CD14-positive monocyte (primary cell): ENCODE measurements at regions not wholly inside any gene's neighbourhood (a gene's known extent, or its start where the extent isn't known, plus 50 kb on each side); places are given as distances from the start of the nearest gene placed in this dataset.

Source experiments
- DNase-seq, 3 donors: peaks; one replicate each; pipeline ENCODE4 v3.0.0-alpha.2; 2011 to 2022
- H2AFZ ChIP-seq: 2 replicates; pipeline ENCODE4 v1.6.0; 2012; ENCODE audit warnings: mild to moderate bottlenecking, low read depth, low read length, inconsistent platforms; ENCODE audit not compliant: insufficient read depth, poor library complexity, severe bottlenecking
- H3K27ac ChIP-seq, 2 donors: 1 replicate in 1 of 2; 2 replicates in 1 of 2; pipeline ENCODE4 v1.5.1; 2012 to 2013; ENCODE audit warnings: low read length in 2 of 2, control low read depth in 1 of 2, inconsistent platforms in 1 of 2, low read depth in 1 of 2, mild to moderate bottlenecking in 1 of 2
- H3K27me3 ChIP-seq, 2 donors: one replicate each; pipeline versions ENCODE4 v1.6.0 to v1.6.1; 2011 to 2013; ENCODE audit warnings: low read length in 2 of 2; ENCODE audit not compliant: control insufficient read depth in 2 of 2, insufficient read depth in 2 of 2
- H3K36me3 ChIP-seq, 2 donors: replicated peaks in 1 of 2; 1 replicate in 1 of 2; 2 replicates in 1 of 2; pipeline versions ENCODE4 v1.5.1 to v1.6.1; 2012 to 2013; ENCODE audit warnings: low read length in 2 of 2, control low read depth in 1 of 2, inconsistent platforms in 1 of 2, mild to moderate bottlenecking in 1 of 2; ENCODE audit not compliant: insufficient read depth in 2 of 2, control insufficient read depth in 1 of 2
- H3K4me1 ChIP-seq, 2 donors: 1 replicate in 1 of 2; 2 replicates in 1 of 2; pipeline versions ENCODE4 v1.5.1 to v1.6.1; 2012 to 2013; ENCODE audit warnings: low read length in 2 of 2, control low read depth in 1 of 2, inconsistent platforms in 1 of 2, mild to moderate bottlenecking in 1 of 2, moderate library complexity in 1 of 2; ENCODE audit not compliant: insufficient read depth in 2 of 2, control insufficient read depth in 1 of 2
- H3K4me2 ChIP-seq: replicated peaks from 2 replicates; pipeline ENCODE3; 2012; ENCODE audit warnings: low read length, moderate library complexity, mild to moderate bottlenecking; ENCODE audit not compliant: poor library complexity, severe bottlenecking; ENCODE audit errors: extremely low read depth
- H3K4me3 ChIP-seq, 3 experiments: fragments of 200-600 bp in 1 of 3; sonication (generic) in 1 of 3; replicated peaks in 1 of 3; 1 replicate in 2 of 3; 2 replicates in 1 of 3; pipeline ENCODE4 v1.5.1; 2011 to 2013; ENCODE audit warnings: low read length in 3 of 3, mild to moderate bottlenecking in 3 of 3, control low read depth in 2 of 3, low read depth in 2 of 3, inconsistent platforms in 1 of 3, moderate library complexity in 1 of 3
- H3K79me2 ChIP-seq: 2 replicates; pipeline ENCODE4 v1.6.0; 2012; ENCODE audit warnings: mild to moderate bottlenecking, control low read depth, inconsistent platforms, low read length, moderate library complexity; ENCODE audit not compliant: insufficient read depth
- H3K9ac ChIP-seq: 2 replicates; pipeline ENCODE4 v1.6.0; 2017; ENCODE audit warnings: low read length, mild to moderate bottlenecking; ENCODE audit not compliant: insufficient read depth, poor library complexity, severe bottlenecking
- H3K9me3 ChIP-seq, 2 donors: replicated peaks in 1 of 2; 1 replicate in 1 of 2; 2 replicates in 1 of 2; pipeline versions ENCODE4 v1.5.1 to v1.6.1; 2012 to 2013; ENCODE audit warnings: low read length in 2 of 2, control low read depth in 1 of 2; ENCODE audit not compliant: control insufficient read depth in 1 of 2, insufficient read depth in 1 of 2
- H4K20me1 ChIP-seq: 2 replicates; pipeline ENCODE4 v1.6.0; 2012; ENCODE audit warnings: mild to moderate bottlenecking, low read length, control low read depth, moderate library complexity; ENCODE audit not compliant: insufficient read depth
- H3K27ac Mint-ChIP-seq, 7 donors: one replicate each; pipeline ENCODE4 v1.8.0; 2020; ENCODE audit warnings: mild to moderate bottlenecking in 7 of 7, mixed read lengths in 7 of 7, moderate library complexity in 6 of 7, inconsistent platforms in 2 of 7
- H3K27me3 Mint-ChIP-seq, 3 donors: one replicate each; pipeline ENCODE4 v1.8.0; 2021 to 2022; ENCODE audit warnings: low read depth in 3 of 3, mild to moderate bottlenecking in 3 of 3, mixed read lengths in 3 of 3, moderate library complexity in 3 of 3, inconsistent platforms in 1 of 3
- H3K36me3 Mint-ChIP-seq, 2 donors: one replicate each; pipeline ENCODE4 v1.8.0; 2020; ENCODE audit warnings: mixed read lengths in 2 of 2, inconsistent platforms in 1 of 2, mild to moderate bottlenecking in 1 of 2
- H3K4me1 Mint-ChIP-seq: one replicate; pipeline ENCODE4 v1.8.0; 2020; ENCODE audit warnings: mild to moderate bottlenecking, mixed read lengths
- H3K4me3 Mint-ChIP-seq, 2 donors: one replicate each; pipeline ENCODE4 v1.8.0; 2020; ENCODE audit warnings: mild to moderate bottlenecking in 2 of 2, mixed read lengths in 2 of 2, moderate library complexity in 1 of 2
- H3K9me3 Mint-ChIP-seq, 7 donors: one replicate each; pipeline ENCODE4 v1.8.0; 2020 to 2022; ENCODE audit warnings: mixed read lengths in 7 of 7, mild to moderate bottlenecking in 6 of 7, moderate library complexity in 6 of 7, inconsistent platforms in 2 of 7
- CTCF ChIP-seq: fragments of 200-600 bp; IDR thresholded peaks from one replicate; pipeline ENCODE4 v1.8.0; 2022; ENCODE audit warnings: antibody characterized with exemption, mild to moderate bottlenecking
- WGBS: methylation state at CpG from one replicate; pipeline ENCODE4 v1.1.5; 2013; ENCODE audit warnings: missing lambda C conversion rate; ENCODE audit not compliant: insufficient coverage; 5-methylcytosine and 5-hydroxymethylcytosine counted together
- intact Hi-C, 2 donors: fragments of 100-400 bp; cut with micrococcal nuclease; formaldehyde crosslinking; loops; one replicate each; pipeline versions ENCODE4 v1.15.0 to v1.15.1; 2023

GRCh38 chr5:105430516-105430915, 1867.9 kb upstream of the NUDT12 start:
- Histone ChIP-seq H2AFZ (no peak overlapping the region), H3K79me2 (no peaks in the 10 kb centered on the region), H3K4me2 (no peak overlapping the region), H3K27ac (no peak overlapping the region), H3K27me3 (no peaks in the 10 kb centered on the region), H3K9me3 (peaks cover 0 to 7% of the 10 kb centered on the region in 2 donors), H3K4me3 (no peak overlapping the region), H3K9ac (no peak overlapping the region), H3K36me3 (no peaks in the 10 kb centered on the region), H3K4me1 (no peaks in the 10 kb centered on the region), H4K20me1 (no peaks in the 10 kb centered on the region)
- H3K36me3 Mint-ChIP-seq: no peaks in the 10 kb centered on the region
- H3K4me1 Mint-ChIP-seq: no peaks in the 10 kb centered on the region
- TF ChIP-seq CTCF: no peak
- no CpG with 5 or more reads among the region's 2 CpGs for WGBS
- no peak overlapping the region for H3K27ac Mint-ChIP-seq
- H3K27me3 Mint-ChIP-seq: peaks cover 0 to 1% (median 0%) of the 10 kb centered on the region in 3 donors
- intact Hi-C loops: no loop called here
- no peak overlapping the region for H3K4me3 Mint-ChIP-seq
- peaks cover 0 to 1% (median 0%) of the 10 kb centered on the region in 7 donors for H3K9me3 Mint-ChIP-seq
- DNase-seq: no peak

GRCh38 chr5:105428451-105429380, 1866.1 kb upstream of the NUDT12 start:
- Histone ChIP-seq H4K20me1 (no peaks in the 10 kb centered on the region), H3K36me3 (no peaks in the 10 kb centered on the region), H3K27me3 (no peaks in the 10 kb centered on the region), H2AFZ (no peak overlapping the region), H3K9ac (no peak overlapping the region), H3K79me2 (no peaks in the 10 kb centered on the region), H3K4me3 (no peak overlapping the region), H3K27ac (no peak overlapping the region), H3K4me2 (no peak overlapping the region), H3K4me1 (no peaks in the 10 kb centered on the region), H3K9me3 (peaks cover 0 to 7% of the 10 kb centered on the region in 2 donors)
- no peaks in the 10 kb centered on the region for H3K36me3 Mint-ChIP-seq
- DNase-seq: no peak
- H3K27me3 Mint-ChIP-seq: no peaks in the 10 kb centered on the region
- no peak overlapping the region for H3K4me3 Mint-ChIP-seq
- intact Hi-C loops: no loop called here
- no peak overlapping the region for H3K27ac Mint-ChIP-seq
- H3K9me3 Mint-ChIP-seq: peaks cover 0 to 3% (median 0%) of the 10 kb centered on the region in 7 donors
- no peak for TF ChIP-seq CTCF
- H3K4me1 Mint-ChIP-seq: no peaks in the 10 kb centered on the region
- WGBS: no CpG with 5 or more reads among the region's 2 CpGs
